ENCODE measurements at regions not wholly inside any gene's neighbourhood (a gene's known extent, or its start where the extent isn't known, plus 50 kb on each side); places are given as distances from the start of the nearest gene placed in this dataset.

DNA sequence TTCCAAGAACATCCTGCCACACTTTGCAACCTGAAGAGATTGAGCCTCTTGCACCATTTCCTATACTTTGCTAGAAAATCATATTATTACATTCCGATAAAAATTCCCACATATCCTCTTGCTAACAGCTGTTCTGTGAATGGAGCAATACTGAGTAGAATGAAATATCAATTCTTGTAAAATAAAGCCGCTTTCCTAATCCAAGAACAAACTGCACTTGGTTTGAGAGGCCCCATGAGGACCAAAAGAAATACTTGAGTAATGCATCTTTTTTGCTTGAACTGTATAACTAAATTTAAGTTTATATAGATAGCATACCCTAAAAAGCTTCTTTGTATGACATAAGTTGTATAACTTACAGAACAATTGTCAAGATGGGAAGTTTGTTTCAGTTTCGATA is 632.4 kb upstream of the SLC8A1 start:
- no peak for TF ChIP-seq YY1 (IDR thresholded peaks at IDR 0.05)
- TF ChIP-seq, protein P1, sequence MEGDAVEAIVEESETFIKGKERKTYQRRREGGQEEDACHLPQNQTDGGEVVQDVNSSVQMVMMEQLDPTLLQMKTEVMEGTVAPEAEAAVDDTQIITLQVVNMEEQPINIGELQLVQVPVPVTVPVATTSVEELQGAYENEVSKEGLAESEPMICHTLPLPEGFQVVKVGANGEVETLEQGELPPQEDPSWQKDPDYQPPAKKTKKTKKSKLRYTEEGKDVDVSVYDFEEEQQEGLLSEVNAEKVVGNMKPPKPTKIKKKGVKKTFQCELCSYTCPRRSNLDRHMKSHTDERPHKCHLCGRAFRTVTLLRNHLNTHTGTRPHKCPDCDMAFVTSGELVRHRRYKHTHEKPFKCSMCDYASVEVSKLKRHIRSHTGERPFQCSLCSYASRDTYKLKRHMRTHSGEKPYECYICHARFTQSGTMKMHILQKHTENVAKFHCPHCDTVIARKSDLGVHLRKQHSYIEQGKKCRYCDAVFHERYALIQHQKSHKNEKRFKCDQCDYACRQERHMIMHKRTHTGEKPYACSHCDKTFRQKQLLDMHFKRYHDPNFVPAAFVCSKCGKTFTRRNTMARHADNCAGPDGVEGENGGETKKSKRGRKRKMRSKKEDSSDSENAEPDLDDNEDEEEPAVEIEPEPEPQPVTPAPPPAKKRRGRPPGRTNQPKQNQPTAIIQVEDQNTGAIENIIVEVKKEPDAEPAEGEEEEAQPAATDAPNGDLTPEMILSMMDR (IDR thresholded peaks at IDR 0.05; ENCODE audit: low read depth, low read length, missing input control) = no peak
- TF ChIP-seq RAD21 (IDR thresholded peaks at IDR 0.05) = no peak
- TF ChIP-seq SP1 (IDR thresholded peaks at IDR 0.05) = no peak
- TF ChIP-seq GABPA (IDR thresholded peaks at IDR 0.05 in 1 of 2, conservative IDR thresholded peaks at IDR 0.05 in 1 of 2) = no peak
- TF ChIP-seq, protein P2, sequence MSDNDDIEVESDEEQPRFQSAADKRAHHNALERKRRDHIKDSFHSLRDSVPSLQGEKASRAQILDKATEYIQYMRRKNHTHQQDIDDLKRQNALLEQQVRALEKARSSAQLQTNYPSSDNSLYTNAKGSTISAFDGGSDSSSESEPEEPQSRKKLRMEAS (IDR thresholded peaks at IDR 0.05) = no peak
